GM21526 (cell line): ENCODE measurements at regions not wholly inside any gene's neighbourhood (a gene's known extent, or its start where the extent isn't known, plus 50 kb on each side); places are given as distances from the start of the nearest gene placed in this dataset.

Experiments used
- ATAC-seq: cut with Tn5 transposase; IDR thresholded peaks from one replicate; pipeline ENCODE4 v1.9.1; 2021; ENCODE audit warnings: moderate library complexity; ENCODE audit not compliant: unreplicated experiment, low FRiP score

- no peak for ATAC-seq
Measured at GRCh38 chr9:129278391-129279237, 100.6 kb upstream of the IER5L start.

DNA sequence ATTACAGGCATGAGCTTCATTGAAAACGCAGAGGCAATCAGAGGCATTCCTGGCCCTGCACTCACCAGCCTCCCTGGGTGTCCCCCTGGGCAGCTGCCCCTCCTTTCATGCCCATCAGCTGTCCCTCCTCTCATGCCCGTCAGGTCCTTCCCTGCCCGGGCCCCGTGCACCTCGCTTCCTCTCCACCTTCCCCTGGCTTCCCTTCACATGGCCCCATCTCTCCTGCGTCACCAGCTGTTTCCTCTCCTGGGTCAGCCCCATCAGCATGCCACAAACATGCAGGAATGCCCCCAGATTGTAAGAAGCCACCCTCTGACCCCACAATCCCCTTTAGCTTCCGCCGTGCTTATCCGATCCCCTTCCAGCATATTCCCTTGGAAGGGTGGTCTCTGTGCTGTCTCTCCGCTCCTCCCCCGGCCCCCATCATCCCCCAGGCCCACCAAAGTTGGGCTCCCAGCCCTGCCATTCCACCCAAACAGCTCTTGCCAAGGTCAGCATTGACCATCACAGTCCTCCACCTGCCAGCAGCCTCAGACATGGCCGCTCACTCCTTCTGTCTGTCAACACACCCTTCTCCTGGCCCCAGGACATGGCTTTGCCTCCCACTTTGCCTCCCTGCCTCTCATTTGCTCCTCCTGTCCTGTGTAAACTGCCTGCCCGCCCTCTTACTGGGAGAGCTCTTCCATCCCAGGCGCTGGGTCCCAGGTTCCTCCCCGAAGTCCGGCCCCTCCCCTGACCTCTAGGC, 98.6 kb upstream of the IER5L start:
- no peak for ATAC-seq

- no peak for ATAC-seq
Measured at GRCh38 chr9:129275626-129276247, 97.7 kb upstream of the IER5L start.

- no peak for ATAC-seq
Measured at GRCh38 chr9:129273941-129274684, 96.1 kb upstream of the IER5L start.

DNA sequence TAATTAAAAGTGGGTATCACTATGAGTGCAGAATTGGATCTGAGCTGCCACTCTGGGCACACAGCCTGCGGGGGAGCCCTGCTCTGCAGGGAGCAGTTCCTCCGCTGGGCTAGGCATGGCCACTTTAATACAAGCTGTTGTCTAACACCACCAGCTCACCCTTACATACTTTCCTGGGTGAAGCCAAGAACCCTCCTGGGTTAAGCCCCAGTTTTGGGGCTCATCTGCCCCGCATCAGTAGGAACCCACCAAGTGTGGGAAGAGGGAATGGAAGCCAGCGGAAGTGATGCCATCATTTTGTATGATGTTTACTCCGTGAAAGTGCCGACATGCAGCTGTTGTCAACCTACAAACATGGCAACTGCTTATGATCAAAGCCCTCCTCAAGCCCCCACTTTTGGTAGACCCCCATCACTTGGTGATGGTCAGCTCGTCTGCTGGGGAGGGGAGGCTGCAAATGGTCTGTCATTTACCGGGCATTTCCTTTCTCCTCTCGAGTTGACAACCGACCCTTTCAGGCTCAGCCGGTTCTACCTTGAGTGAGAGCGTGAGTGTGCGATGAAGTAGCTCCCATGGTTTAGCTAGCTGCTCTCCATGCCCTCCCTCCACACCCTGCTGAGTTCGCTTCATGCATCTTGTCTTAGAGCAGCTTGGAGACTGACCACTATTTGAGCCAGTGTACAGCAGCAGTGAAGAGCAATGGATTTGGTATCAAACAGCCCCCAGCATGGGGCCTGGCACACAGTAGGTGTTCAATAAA, 95.3 kb upstream of the IER5L start:
- ATAC-seq, result no peak

- no peak for ATAC-seq
Measured at GRCh38 chr9:129272348-129273025, 94.4 kb upstream of the IER5L start.

DNA sequence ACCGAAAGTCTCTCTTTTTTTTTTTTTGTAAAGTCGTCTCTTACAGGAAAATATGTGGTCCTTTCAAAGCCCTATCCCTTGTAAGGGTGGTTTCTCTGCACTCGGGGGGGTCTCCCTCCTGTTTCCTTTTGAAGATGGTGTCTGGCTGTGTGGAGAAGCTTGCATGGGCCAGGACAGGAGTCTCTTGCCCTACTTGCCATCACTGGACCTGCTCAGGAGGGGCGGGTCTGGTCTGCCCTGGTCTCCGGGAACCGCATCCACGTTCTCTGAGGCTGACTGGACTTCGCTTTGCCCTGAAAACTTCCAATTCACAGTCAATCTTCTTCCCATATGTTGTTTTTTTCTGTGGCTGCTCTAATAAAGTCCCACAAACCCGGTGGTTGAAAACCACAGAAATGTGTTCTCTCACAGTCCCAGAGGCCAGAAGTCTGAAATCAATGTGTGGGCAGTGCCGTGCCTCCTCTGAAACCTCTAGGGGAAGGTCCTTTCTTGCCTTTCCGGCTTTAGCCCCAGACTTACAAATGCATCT, 92.9 kb upstream of the IER5L start:
- no peak for ATAC-seq

GRCh38 chr9:129270205-129270604, 92.1 kb upstream of the IER5L start:
- ATAC-seq, result peak; percentile 82

DNA sequence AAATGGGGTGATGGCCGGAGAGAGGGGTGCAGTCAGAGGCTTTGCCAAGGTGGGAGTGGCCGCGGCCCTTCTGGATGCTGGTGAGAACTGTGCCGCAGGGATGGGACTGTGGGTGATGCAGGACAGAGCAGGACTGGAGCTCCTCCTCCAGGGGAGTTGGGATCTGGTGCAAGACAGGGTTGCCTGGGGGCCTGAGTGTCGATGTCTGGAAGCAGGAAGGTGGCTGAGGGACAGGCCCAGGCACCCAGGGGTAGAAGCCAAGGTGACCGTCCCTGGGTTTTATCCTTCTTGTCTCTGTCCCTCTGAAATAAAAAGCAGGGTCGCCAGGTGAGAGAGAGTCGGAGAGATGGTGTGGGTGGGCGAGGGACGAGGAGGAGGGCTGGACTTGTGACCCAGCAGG, 89.1 kb upstream of the IER5L start:
- no peak for ATAC-seq

DNA sequence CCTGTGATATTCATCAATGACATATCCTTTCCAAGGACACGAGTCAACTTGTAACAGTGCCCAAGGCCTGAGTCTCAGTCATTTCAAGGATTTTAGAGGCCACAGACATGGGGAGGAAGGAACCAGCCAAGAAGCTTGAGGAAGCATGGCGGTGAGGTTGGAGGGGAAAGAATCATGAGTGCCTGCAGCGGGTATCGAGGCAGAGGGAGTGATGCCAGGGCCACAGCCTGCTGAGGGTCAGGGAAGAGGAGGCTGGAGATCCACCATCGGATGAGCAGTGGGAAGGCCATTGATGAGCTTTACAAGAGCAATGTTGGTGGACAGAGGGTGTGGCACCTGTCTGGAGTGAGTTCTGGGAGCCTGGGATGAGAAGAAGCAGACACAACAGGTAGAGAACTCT, 88.5 kb upstream of the IER5L start:
- no peak for ATAC-seq

GRCh38 chr9:129264388-129264787, 86.3 kb upstream of the IER5L start:
- ATAC-seq, result no peak

- no peak for ATAC-seq
Measured at GRCh38 chr9:129263836-129264235, 85.8 kb upstream of the IER5L start.

- ATAC-seq, result no peak
Measured at GRCh38 chr9:129262261-129262660, 84.2 kb upstream of the IER5L start.

GRCh38 chr9:129259375-129259774, 81.3 kb upstream of the IER5L start:
- ATAC-seq, result no peak

DNA sequence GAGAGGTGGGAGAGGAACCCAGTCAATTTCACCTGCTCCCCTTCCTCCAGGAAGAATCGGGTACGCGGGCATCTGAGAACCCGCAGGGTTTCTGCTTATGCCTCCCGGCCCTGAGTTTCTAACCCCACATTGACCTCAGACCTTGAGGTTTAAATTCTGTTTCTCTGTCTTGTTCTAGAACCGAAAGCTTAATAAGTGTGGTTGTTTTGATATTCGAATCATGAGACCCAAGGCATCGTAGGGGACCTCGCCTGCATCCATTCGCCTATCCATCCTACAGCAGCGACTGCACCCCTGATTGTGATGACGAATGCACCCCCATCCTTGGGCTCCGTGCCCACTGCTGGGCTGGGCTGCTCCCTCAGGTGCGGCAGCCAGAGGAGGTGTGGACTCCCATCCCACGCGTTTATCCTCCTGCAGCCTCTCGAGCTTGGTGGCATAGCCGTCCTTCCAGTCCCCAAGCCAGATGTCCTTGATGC, 80.8 kb upstream of the IER5L start:
- no peak for ATAC-seq

DNA sequence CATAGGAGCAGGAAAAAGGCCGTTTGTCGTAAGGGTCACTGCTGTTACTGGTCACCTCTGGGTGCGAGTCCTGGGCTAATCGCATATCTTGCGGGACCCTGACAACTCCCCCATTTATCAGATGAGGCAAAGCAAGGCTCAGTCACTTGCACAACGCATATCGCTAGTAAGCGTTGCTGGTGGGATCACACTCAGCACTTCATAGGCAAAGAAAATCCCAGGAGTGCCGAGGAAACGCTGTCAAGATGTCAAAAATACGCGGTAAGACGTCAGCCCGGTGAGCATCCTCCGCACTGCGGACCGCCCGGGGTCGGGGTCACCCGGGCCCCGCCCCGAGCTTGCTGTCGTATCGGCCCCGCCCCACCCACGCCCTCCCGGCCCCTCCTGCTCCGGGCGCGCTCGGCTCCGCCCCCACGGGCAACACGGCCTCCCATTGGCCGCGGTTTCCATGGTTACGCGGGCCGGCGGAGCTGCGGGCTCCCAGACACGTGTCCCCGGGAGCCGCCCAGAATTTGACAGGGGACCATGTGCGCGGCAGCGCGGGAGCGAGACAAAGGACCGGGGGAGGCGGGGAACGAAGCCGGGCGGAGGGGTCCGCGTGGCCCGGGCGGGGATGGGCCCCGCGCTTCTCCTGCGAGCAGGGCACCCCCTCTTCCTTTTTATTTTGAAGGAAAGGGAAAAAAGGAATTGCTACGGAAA, 80.2 kb upstream of the IER5L start:
- no peak for ATAC-seq

- no peak for ATAC-seq
Measured at GRCh38 chr9:129256959-129257713, 79.1 kb upstream of the IER5L start.
